H1 (cell line): ENCODE measurements at regions not wholly inside any gene's neighbourhood (a gene's known extent, or its start where the extent isn't known, plus 50 kb on each side); places are given as distances from the start of the nearest gene placed in this dataset.

Experiments used
- EGR1 ChIP-seq: IDR thresholded peaks from 2 replicates; pipeline ENCODE4 v1.6.1; 2011; ENCODE audit warnings: low read depth, low read length, borderline replicate concordance
- JUN ChIP-seq: IDR thresholded peaks from 2 replicates; pipeline ENCODE4 v1.6.1; 2011; ENCODE audit warnings: low read depth, mild to moderate bottlenecking, improper control_type of control experiment, low read length
- PHF8 ChIP-seq: fragments of 200-600 bp; sonication (generic); conservative IDR thresholded peaks from 2 replicates; pipeline ENCODE4 v1.7.1; 2012; ENCODE audit warnings: low read depth, mild to moderate bottlenecking, inconsistent platforms, low read length, moderate library complexity
- TEAD4 ChIP-seq: IDR thresholded peaks from 2 replicates; pipeline ENCODE4 v1.6.1; 2012; ENCODE audit warnings: low read depth, low read length, inconsistent platforms, mixed read lengths

- 0 out of 2 replicates have a peak, but pooled peaks have one; percentile 11 for TF ChIP-seq TEAD4
- no peak for TF ChIP-seq PHF8
- TF ChIP-seq JUN = no peak
- TF ChIP-seq EGR1 = no peak
These were observed 789.7 kb upstream of the RAB6C start (continued) for GRCh38 chr2:129189617-129190319.
